ENCODE measurements at regions not wholly inside any gene's neighbourhood (a gene's known extent, or its start where the extent isn't known, plus 50 kb on each side); places are given as distances from the start of the nearest gene placed in this dataset. TPM values are rescaled to one million over a fixed set of nuclear protein-coding genes. Genes with fewer than 3 reads are reported as not detected.

- no peak for FAIRE-seq
- no peak for DNase-seq (ENCODE audit: low spot score in 2 of 2)
These were observed 121.6 kb upstream of the EPHA5 start for GRCh38 chr4:65791812-65792308.

GRCh38 chr4:65791111-65791811 lies 121.0 kb upstream of the EPHA5 start:
- DNase-seq (ENCODE audit: low spot score in 2 of 2) (no peak), FAIRE-seq (no peak)

DNA sequence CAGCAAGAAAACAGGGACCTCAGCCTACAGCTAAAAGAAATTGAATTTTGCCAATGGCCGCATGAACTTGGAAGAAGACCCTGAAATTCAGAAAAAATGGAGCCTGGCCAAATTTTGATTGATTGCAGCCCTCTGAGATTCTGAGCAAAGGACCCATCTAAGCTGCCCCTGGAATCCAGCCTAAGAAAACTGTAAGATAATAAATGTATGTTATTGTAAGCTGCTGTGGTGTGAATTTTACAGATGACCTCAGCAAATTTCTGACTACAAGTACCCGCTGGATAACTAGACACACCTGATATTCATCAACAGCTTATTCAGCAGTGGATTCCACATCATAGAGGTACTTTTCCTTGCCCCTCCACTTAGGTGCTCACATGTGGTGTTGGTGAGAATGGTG lies 119.5 kb upstream of the EPHA5 start:
- FAIRE-seq (no peak), DNase-seq (ENCODE audit: low spot score in 2 of 2) (no peak)

DNA sequence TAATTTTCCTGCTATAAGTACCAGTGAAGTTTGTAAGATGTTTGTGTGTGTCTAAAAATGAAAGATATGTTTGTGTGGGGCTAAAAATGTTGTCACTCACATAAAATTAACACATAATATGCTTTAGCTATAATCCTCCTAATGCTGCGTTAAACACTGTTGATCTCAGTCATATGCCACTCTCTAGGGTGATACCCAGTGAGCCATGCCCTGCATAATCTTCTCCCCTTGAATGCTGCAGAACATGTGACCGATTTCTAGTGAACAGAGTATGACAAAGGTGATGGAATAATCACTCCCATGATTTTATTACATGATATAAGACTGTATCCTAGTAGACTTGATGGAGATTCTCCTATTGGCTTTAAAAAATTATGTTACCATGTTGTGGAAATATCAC lies 119.1 kb upstream of the EPHA5 start:
- FAIRE-seq = no peak
- no peak for DNase-seq (ENCODE audit: low spot score in 2 of 2)

- no peak for FAIRE-seq
These were observed 107.0 kb upstream of the EPHA5 start for GRCh38 chr4:65777270-65777669.

DNA sequence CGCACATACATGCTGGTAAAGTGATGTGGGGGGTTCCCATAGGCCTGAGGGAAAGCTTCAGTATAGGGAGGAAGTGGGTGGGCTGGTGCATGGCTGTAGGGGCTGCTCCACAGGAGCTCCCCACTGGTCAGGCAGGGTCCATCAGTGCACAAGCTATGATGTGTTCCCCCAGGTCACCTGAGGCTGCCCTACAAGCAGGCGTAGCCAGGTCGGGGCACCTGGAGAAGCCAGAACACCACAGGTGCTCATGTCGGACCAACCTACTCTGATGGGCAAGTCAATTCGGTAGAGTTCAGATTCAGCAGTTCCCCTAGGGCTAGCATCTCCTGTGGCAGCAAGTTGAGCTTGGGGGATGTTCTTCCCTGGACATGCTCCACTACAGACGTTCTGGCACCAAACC lies 103.3 kb upstream of the EPHA5 start:
- FAIRE-seq = no peak
- no peak for DNase-seq (ENCODE audit: low spot score in 2 of 2)

More at GRCh38 chr4:65777270-65777669, 107.0 kb upstream of the EPHA5 start:
- DNase-seq (ENCODE audit: low spot score in 2 of 2) = no peak

DNA sequence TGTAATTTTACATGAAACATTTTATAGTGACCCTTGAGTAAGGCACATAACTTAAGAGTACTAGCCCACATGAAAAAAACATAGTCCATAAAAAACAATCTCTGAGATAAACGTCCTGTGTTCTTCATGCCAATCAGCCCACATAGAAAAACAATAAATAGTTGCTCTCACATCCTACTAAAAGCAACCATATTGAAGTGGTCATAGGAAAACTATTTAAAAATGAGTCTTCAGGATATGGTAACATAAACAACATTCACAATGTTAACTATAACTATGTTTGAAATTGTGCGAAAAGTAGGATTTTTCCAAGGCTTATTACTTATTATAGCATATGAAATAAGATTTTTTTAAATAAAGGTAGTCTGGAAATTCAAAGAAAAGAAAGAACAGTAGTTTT lies 77.1 kb upstream of the EPHA5 start:
- no peak for DNase-seq (ENCODE audit: low spot score in 2 of 2)
- FAIRE-seq = no peak

- no peak for FAIRE-seq
- no peak for DNase-seq (ENCODE audit: low spot score in 2 of 2)
These were observed 67.8 kb upstream of the EPHA5 start for GRCh38 chr4:65738134-65738533.

DNA sequence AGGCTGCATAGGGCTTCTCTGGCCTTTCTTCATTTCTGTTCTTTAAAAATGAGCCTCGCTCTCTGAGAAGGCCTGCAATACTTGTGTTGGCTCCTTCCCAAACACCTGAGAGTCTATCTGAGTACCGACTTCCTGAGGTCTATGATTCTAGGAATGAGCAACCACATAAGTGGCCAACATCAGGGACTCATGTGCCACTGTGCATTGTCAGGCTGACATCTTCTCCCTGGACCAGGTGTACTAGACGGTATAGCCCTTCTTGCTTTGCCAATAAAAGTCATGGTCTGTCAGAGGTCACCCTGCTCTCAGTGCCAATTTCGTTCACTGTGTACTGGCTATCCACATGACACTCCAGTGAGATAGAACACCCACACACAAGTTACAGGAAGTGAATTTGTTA lies 67.4 kb upstream of the EPHA5 start:
- DNase-seq (ENCODE audit: low spot score in 2 of 2) (no peak), FAIRE-seq (no peak)

GRCh38 chr4:65724973-65725372 lies 54.7 kb upstream of the EPHA5 start:
- FAIRE-seq = no peak

More at GRCh38 chr4:65724973-65725372, 54.7 kb upstream of the EPHA5 start:
- DNase-seq (ENCODE audit: low spot score in 2 of 2) = no peak

Small RNA genes lying in the stretch of these regions (small RNA-seq; reads per million reads assigned to genes)
- gene MIR1269A (not detected), gene RNU2-40P (0.08 reads per million), gene RNU6-699P (not detected)
